GF-D8 (cell line): ENCODE measurements at regions not wholly inside any gene's neighbourhood (a gene's known extent, or its start where the extent isn't known, plus 50 kb on each side); places are given as distances from the start of the nearest gene placed in this dataset.

Source experiments
- DNase-seq: peaks from one replicate; lab custom pipeline; 2025; lab: John Stamatoyannopoulos, UW

- no peak for DNase-seq
Observed at GRCh38 chr10:128498378-128498730, 372.1 kb upstream of the MKI67 start.

GRCh38 chr10:128498746-128499145 is 372.5 kb upstream of the MKI67 start:
- no peak for DNase-seq

GRCh38 chr10:128499486-128499885 is 373.3 kb upstream of the MKI67 start:
- no peak for DNase-seq

- no peak for DNase-seq
Observed at GRCh38 chr10:128499956-128500355, 373.7 kb upstream of the MKI67 start.

GRCh38 chr10:128500642-128501041 is 374.4 kb upstream of the MKI67 start:
- no peak for DNase-seq

- no peak for DNase-seq
Observed at GRCh38 chr10:128505346-128505745, 379.1 kb upstream of the MKI67 start.

GRCh38 chr10:128506423-128506822 is 380.2 kb upstream of the MKI67 start:
- DNase-seq: no peak

- no peak for DNase-seq
Observed at GRCh38 chr10:128507066-128507465, 380.8 kb upstream of the MKI67 start.

GRCh38 chr10:128511284-128511683 is 385.1 kb upstream of the MKI67 start:
- no peak for DNase-seq

- no peak for DNase-seq
Observed at GRCh38 chr10:128512767-128513166, 386.5 kb upstream of the MKI67 start.

- DNase-seq: no peak
Observed at GRCh38 chr10:128514536-128514935, 388.3 kb upstream of the MKI67 start.

GRCh38 chr10:128516180-128516579 is 390.0 kb upstream of the MKI67 start:
- DNase-seq: no peak

- DNase-seq: no peak
Observed at GRCh38 chr10:128517167-128517566, 390.9 kb upstream of the MKI67 start.

- no peak for DNase-seq
Observed at GRCh38 chr10:128518000-128518399, 391.8 kb upstream of the MKI67 start.

GRCh38 chr10:128519581-128519980 is 393.4 kb upstream of the MKI67 start:
- no peak for DNase-seq

- DNase-seq: no peak
Observed at GRCh38 chr10:128520211-128520815, 394.1 kb upstream of the MKI67 start.

GRCh38 chr10:128522551-128523308 is 396.5 kb upstream of the MKI67 start:
- DNase-seq: no peak

- DNase-seq: no peak
Observed at GRCh38 chr10:128525444-128525843, 399.2 kb upstream of the MKI67 start.

- no peak for DNase-seq
Observed at GRCh38 chr10:128525936-128526335, 399.7 kb upstream of the MKI67 start.

- no peak for DNase-seq
Observed at GRCh38 chr10:128526791-128527375, 400.7 kb upstream of the MKI67 start.

- DNase-seq: no peak
Observed at GRCh38 chr10:128527711-128528110, 401.5 kb upstream of the MKI67 start.

- DNase-seq: no peak
Observed at GRCh38 chr10:128528167-128528566, 401.9 kb upstream of the MKI67 start.

GRCh38 chr10:128528781-128529180 is 402.6 kb upstream of the MKI67 start:
- DNase-seq: no peak

- no peak for DNase-seq
Observed at GRCh38 chr10:128529225-128529624, 403.0 kb upstream of the MKI67 start.
